GM13976 (cell line): ENCODE measurements at regions not wholly inside any gene's neighbourhood (a gene's known extent, or its start where the extent isn't known, plus 50 kb on each side); places are given as distances from the start of the nearest gene placed in this dataset.

Experiments
- DNase-seq: peaks from one replicate; pipeline ENCODE4 v3.0.0; 2012; ENCODE audit warnings: low spot score
- in situ Hi-C: fragments of 300-500 bp; cut with MboI; formaldehyde crosslinking; loops from one replicate; pipeline ENCODE4 v1.12.0; 2022; ENCODE audit warnings: low sequenced_read_pairs, mixed read lengths, inconsistent platforms; ENCODE audit not compliant: unreplicated experiment
- TF ChIP-seq, protein P1 (sequence below): IDR thresholded peaks from 2 replicates; pipeline ENCODE4 v1.5.1; 2012; ENCODE audit warnings: borderline replicate concordance, mild to moderate bottlenecking; ENCODE audit not compliant: insufficient read depth; ENCODE audit errors: extremely low read depth, missing control alignments, control extremely low read depth

DNA sequence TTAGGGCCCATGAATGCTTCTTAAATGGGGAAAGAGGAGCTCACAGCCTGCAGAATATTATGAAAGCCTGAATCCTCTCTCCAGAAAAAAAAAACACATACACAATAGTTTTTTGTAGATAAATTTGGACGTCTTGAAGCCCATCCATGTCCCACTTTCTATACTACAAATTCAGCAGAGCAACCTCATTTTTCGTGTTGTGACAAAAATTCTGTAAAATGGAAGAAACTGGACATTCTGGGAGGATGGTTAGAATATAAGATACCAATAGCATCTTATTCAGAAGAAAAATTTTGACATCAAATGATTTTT is 102.1 kb downstream of the ZNF281 start:
- TF ChIP-seq, protein P1, sequence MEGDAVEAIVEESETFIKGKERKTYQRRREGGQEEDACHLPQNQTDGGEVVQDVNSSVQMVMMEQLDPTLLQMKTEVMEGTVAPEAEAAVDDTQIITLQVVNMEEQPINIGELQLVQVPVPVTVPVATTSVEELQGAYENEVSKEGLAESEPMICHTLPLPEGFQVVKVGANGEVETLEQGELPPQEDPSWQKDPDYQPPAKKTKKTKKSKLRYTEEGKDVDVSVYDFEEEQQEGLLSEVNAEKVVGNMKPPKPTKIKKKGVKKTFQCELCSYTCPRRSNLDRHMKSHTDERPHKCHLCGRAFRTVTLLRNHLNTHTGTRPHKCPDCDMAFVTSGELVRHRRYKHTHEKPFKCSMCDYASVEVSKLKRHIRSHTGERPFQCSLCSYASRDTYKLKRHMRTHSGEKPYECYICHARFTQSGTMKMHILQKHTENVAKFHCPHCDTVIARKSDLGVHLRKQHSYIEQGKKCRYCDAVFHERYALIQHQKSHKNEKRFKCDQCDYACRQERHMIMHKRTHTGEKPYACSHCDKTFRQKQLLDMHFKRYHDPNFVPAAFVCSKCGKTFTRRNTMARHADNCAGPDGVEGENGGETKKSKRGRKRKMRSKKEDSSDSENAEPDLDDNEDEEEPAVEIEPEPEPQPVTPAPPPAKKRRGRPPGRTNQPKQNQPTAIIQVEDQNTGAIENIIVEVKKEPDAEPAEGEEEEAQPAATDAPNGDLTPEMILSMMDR, result no peak
- in situ Hi-C loops, result no loop called here

DNA sequence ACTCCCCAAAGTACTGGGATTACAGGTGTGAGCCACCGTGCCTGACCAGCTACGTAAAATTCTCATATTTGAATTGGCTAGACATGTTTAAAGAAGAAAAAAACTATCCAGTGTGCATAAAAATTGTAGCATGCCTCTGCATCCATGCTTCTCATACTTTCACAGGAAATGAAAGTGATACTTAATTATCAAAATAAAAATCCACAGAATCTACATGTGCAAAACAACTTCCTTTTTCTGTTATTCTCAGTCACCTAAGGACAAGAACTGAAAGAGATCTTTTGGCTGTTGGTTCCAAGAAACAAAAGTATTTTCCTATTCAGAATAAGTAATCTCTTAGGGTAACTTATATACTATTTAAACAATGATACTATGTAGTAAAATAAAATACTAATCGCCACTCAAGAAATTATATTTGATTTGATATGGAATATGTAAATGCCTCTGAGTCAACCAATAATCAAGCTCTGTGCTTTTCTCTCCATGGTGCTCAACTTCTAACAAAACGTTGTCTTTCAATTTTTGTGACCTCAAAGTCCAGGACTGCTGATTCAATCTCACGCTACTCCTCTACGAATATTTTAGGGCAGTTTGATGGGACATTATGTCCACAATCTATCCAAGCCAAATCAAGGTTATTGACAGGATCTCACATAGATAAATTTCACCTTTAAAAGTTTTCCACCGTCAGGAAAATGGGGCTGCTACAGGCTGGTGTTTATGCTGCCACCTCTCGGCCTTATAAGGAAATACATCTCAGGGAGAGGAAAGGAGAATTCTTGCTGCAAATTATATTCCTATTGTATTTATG is 102.7 kb downstream of the ZNF281 start:
- in situ Hi-C loops, result no loop called here
- TF ChIP-seq, protein P1, result peak; percentile 62
- DNase-seq, result peak; percentile 54

More for the DNA sequence above, 102.1 kb downstream of the ZNF281 start:
- DNase-seq, result no peak

DNA sequence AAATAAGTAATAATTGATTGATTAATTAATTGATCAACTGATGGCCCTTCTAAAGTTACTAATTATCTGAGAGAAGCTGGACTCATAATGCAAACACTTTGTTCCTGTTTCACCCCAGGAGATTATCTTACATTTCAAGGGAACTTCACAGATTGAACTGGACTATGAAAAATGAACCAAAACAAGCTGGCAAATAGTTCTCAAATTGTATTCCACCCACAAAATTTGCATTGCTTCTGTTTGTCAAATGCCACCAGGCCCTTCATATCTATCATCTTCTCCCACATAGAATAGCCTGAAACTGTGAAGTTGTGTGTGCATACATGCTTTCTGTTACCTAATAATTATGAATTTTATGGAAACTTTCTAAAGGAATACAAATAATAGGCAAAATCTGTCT is 104.0 kb downstream of the ZNF281 start:
- in situ Hi-C loops, result no loop called here
- DNase-seq, result no peak

DNA sequence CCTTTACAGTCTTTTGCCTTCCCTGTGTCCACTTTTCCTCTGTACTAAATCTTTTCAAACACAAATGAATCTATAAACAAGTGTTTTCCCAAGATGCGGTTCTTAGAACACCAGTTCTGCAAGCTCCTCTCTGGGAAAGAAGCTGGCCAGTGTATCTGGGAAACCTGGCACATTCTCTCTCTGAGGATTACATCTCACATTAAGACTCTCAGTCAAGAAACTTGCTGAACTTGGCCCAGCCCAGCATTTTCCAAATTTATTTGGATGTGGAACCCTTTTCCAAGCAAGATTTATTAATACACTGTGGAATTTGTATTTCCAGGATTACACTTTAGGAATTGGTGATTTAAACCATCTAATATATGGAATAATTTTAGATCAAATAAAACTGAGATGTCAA is 105.7 kb downstream of the ZNF281 start:
- no peak for DNase-seq
- TF ChIP-seq, protein P1, result no peak
- in situ Hi-C loops, result no loop called here

More for the DNA sequence above, 104.0 kb downstream of the ZNF281 start:
- TF ChIP-seq, protein P1, result no peak

DNA sequence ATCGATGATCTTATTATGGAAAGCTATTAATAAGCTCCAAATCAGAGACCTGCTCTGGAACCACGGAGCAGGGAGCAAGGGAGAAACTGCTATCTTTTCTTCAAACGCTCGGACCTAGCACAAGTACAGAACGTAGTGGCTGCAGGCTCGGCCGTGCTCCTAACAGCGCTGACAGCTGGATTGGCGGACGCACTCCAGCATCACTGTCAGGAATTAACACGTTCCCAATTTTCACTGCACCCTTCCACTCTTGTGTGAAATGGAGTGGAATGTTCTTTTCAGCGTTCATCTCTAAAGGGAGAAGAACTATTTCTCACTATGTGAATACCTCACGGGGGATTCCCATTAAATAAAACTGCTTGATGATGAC is 106.9 kb downstream of the ZNF281 start:
- TF ChIP-seq, protein P1, result no peak
- in situ Hi-C loops, result no loop called here
- DNase-seq, result no peak

DNA sequence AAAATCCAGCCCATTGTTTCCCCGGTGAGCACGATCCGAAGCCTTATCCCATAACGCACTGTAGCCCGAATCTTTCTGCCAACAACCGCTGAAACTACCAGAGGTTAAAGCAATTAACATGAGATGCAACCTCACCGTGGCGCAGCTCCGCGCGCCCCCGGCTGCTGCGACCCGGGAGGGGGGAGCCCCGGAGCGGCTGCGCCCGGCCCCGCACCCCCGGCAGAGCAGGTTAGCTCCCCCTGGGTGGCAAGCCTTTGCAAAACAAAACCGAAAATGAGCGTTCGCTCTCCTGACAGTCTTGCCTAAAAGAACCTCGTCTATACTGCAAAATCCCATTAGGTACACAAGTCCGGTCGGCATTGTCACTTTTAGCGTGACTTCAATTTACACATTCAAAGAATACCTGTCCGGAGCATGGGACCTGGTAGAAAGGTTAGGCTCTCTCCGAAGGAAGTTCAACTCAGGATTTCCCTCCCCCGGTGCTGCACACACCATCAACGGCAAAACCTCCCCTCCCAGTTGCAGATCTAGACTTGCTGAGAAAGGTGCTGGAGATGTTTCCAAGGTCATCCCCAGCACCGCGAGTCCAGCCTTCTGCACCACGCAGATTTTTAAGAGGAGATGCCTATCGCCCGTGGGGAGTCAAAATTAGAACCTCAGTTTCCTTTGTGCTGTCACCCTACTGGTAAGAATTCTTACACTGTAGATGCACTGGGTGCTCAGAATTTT is 107.5 kb downstream of the ZNF281 start:
- in situ Hi-C loops, result no loop called here
- TF ChIP-seq, protein P1, result no peak
- peak; percentile 68 for DNase-seq
